GM12878 (cell line): ENCODE measurements at regions not wholly inside any gene's neighbourhood (a gene's known extent, or its start where the extent isn't known, plus 50 kb on each side); places are given as distances from the start of the nearest gene placed in this dataset.

ENCODE experiments used
- ATAC-seq: fragments of 200-7000 bp; cut with Tn5 transposase; 3 replicates; pipeline ENCODE4 v1.9.1; 2020; ENCODE audit warnings: mild to moderate bottlenecking, moderate library complexity
- BruUV-seq: library from RNA; stranded (reverse); fragments of 400-500 nt; replicated peaks from 2 replicates; lab custom pipeline; 2021; lab: Mats Ljungman, UMichigan
- CTCF ChIA-PET: fragments of 300-600 bp; sonication (Branson Sonifier 250); formaldehyde crosslinking; extraction: SDS; loops from one replicate; lab custom pipeline; 2021; ENCODE audit warnings: inconsistent platforms; lab: Yijun Ruan, JAX
- POLR2A ChIA-PET: fragments of 350-600 bp; formaldehyde crosslinking; extraction: SDS; loops from one replicate; lab custom pipeline; 2021; ENCODE audit warnings: inconsistent platforms; lab: Charles Lee
- RAD21 ChIA-PET: fragments of 300-600 bp; sonication (Branson Sonifier 250); formaldehyde crosslinking; loops from one replicate; lab custom pipeline; 2023; ENCODE audit warnings: antibody characterized with exemption; ENCODE audit not compliant: unreplicated experiment; lab: Charles Lee
- SMC1A ChIA-PET: fragments of 300-600 bp; sonication (Branson Sonifier 250); formaldehyde crosslinking; loops from one replicate; lab custom pipeline; 2023; ENCODE audit not compliant: unreplicated experiment, uncharacterized antibody; lab: Charles Lee
- DNase-seq: peaks from one replicate; pipeline ENCODE4 v3.0.0-alpha.2; 2011; ENCODE audit warnings: low read depth, low spot score
- FAIRE-seq: peaks from 3 replicates; lab custom pipeline; 2011; peaks lifted over from hg19 to GRCh38; lab: Jason Lieb, UNC
- H2AFZ ChIP-seq: 2 replicates; pipeline ENCODE4 v1.6.0; 2011; ENCODE audit warnings: low read depth, low read length, control low read depth; ENCODE audit not compliant: control insufficient read depth
- H3K27ac ChIP-seq: 2 replicates; pipeline ENCODE4 v1.5.1; 2011; ENCODE audit warnings: control low read depth; ENCODE audit not compliant: control insufficient read depth, insufficient read depth
- H3K27me3 ChIP-seq, 2 experiments: replicated peaks in 1 of 2; 2 replicates each; pipeline versions ENCODE4 v1.6.0 to v1.6.1; 2011; ENCODE audit warnings: low read length in 1 of 2; ENCODE audit not compliant: control insufficient read depth in 2 of 2, insufficient read depth in 2 of 2
- H3K36me3 ChIP-seq, 2 experiments: 2 replicates each; pipeline ENCODE4 v1.5.1; 2011; ENCODE audit warnings: low read length in 1 of 2; ENCODE audit not compliant: control insufficient read depth in 2 of 2, insufficient read depth in 2 of 2
- H3K4me1 ChIP-seq: 2 replicates; pipeline ENCODE4 v1.6.1; 2011; ENCODE audit warnings: mild to moderate bottlenecking, low read length, moderate library complexity, mixed read lengths; ENCODE audit not compliant: control insufficient read depth, insufficient read depth
- H3K4me2 ChIP-seq: 2 replicates; pipeline ENCODE4 v1.6.0; 2011; ENCODE audit warnings: control low read depth; ENCODE audit not compliant: control insufficient read depth, insufficient read depth
- H3K4me3 ChIP-seq: fragments of 200-600 bp; sonication (generic); 2 replicates; pipeline ENCODE4 v1.5.1; 2016
- H3K79me2 ChIP-seq: 2 replicates; pipeline ENCODE4 v1.6.0; 2011; ENCODE audit warnings: low read length; ENCODE audit not compliant: control insufficient read depth, insufficient read depth
- H3K9ac ChIP-seq: 2 replicates; pipeline ENCODE4 v1.8.0; 2011; ENCODE audit warnings: low read length, control low read depth, mixed read lengths; ENCODE audit not compliant: control insufficient read depth, insufficient read depth
- H3K9me3 ChIP-seq: replicated peaks from 3 replicates; pipeline ENCODE4 v1.5.1; 2011; ENCODE audit warnings: mild to moderate bottlenecking, low read length; ENCODE audit not compliant: control insufficient read depth, insufficient read depth
- H4K20me1 ChIP-seq: 2 replicates; pipeline ENCODE4 v1.6.0; 2011; ENCODE audit not compliant: control insufficient read depth, insufficient read depth
- ESRRA ChIP-seq: IDR thresholded peaks from 2 replicates; pipeline ENCODE4 v1.6.1; 2012; ENCODE audit warnings: mild to moderate bottlenecking, low read length, improper control_type of control experiment
- IRF3 ChIP-seq: fragments of 450-650 bp; IDR thresholded peaks from 2 replicates; pipeline ENCODE4 v1.6.1; 2014; ENCODE audit warnings: mild to moderate bottlenecking
- MYC ChIP-seq: IDR thresholded peaks from 2 replicates; pipeline ENCODE4 v1.6.1; 2011; ENCODE audit warnings: mild to moderate bottlenecking, low read length, moderate library complexity, inconsistent platforms; ENCODE audit not compliant: insufficient read depth, insufficient replicate concordance, insufficient read length, severe bottlenecking
- NFYB ChIP-seq: IDR thresholded peaks from 2 replicates; pipeline ENCODE4 v1.6.1; 2011; ENCODE audit warnings: low read depth, mild to moderate bottlenecking, low read length, improper control_type of control experiment, moderate library complexity; ENCODE audit not compliant: insufficient read depth
- NR2C1 ChIP-seq: fragments of 450-650 bp; IDR thresholded peaks from 2 replicates; pipeline ENCODE4 v1.6.1; 2017; ENCODE audit warnings: antibody characterized with exemption, mild to moderate bottlenecking, moderate library complexity
- PML ChIP-seq: IDR thresholded peaks from 2 replicates; pipeline ENCODE4 v1.6.1; 2012; ENCODE audit warnings: low read length, inconsistent platforms
- ZNF384 ChIP-seq: IDR thresholded peaks from 2 replicates; pipeline ENCODE4 v1.6.1; 2012; ENCODE audit warnings: low read depth, mild to moderate bottlenecking, low read length, improper control_type of control experiment, borderline replicate concordance
- WGBS: methylation state at CpG from one replicate; pipeline ENCODE4 v1.1.6; 2016; ENCODE audit warnings: low lambda C conversion rate; ENCODE audit not compliant: insufficient replicate concordance, insufficient coverage; ENCODE audit errors: missing lambda C conversion rate; 5-methylcytosine and 5-hydroxymethylcytosine counted together
- in situ Hi-C: fragments of 300-500 bp; cut with MboI; formaldehyde crosslinking; loops from 9 replicates; pipeline ENCODE4 v1.14.3; 2018; ENCODE audit warnings: mixed read lengths
- intact Hi-C: fragments of 100-400 bp; cut with micrococcal nuclease; formaldehyde crosslinking; loops from one replicate; pipeline ENCODE4 v1.14.2; 2022; ENCODE audit not compliant: unreplicated experiment
- TF ChIP-seq, protein P1 (sequence below): fragments of 450-650 bp; IDR thresholded peaks from 2 replicates; pipeline ENCODE4 v1.6.1; 2017; ENCODE audit warnings: mild to moderate bottlenecking, moderate library complexity
- TF ChIP-seq, protein P2 (sequence below): fragments of 450-650 bp; IDR thresholded peaks from 2 replicates; pipeline ENCODE4 v1.6.1; 2017; ENCODE audit warnings: mild to moderate bottlenecking, moderate library complexity

GRCh38 chr1:11374748-11375110 is 101.7 kb downstream of the UBIAD1 start:
- CTCF ChIA-PET, result interaction anchor here (1.3 kb wide), 1 partner anchor 55 kb away, joined by 6 read pairs; no protein-coding TSS in a partner anchor
- no peak for FAIRE-seq
- no TSS peak for BruUV-seq

More at GRCh38 chr1:11374748-11375110, 101.7 kb downstream of the UBIAD1 start:
- Histone ChIP-seq H3K27ac (no peak overlapping the region), H3K9me3 (no peaks in the 10 kb centered on the region; the same call in 2 of the 3 replicates), H3K9ac (no peak overlapping the region), H3K4me1 (no peaks in the 10 kb centered on the region; the same call in 1 of the 2 replicates), H3K4me2 (no peak overlapping the region), H3K36me3 (no peaks in the 10 kb centered on the region), H3K79me2 (no peaks in the 10 kb centered on the region), H4K20me1 (no peaks in the 10 kb centered on the region), H3K27me3 (no peaks in the 10 kb centered on the region), H3K4me3 (no peak overlapping the region), H2AFZ (no peak overlapping the region)
- WGBS, result 58% methylated on average over 5 of the region's 5 CpGs
- intact Hi-C loops (no loop called here), in situ Hi-C loops (no loop called here)
- ATAC-seq, result peak; percentile 18; the same call in 1 of the 3 replicates
- ChIA-PET SMC1A (no interaction called here), POLR2A (no interaction called here), RAD21 (no interaction called here)
- no peak for TF ChIP-seq IRF3
- TF ChIP-seq, protein P1, sequence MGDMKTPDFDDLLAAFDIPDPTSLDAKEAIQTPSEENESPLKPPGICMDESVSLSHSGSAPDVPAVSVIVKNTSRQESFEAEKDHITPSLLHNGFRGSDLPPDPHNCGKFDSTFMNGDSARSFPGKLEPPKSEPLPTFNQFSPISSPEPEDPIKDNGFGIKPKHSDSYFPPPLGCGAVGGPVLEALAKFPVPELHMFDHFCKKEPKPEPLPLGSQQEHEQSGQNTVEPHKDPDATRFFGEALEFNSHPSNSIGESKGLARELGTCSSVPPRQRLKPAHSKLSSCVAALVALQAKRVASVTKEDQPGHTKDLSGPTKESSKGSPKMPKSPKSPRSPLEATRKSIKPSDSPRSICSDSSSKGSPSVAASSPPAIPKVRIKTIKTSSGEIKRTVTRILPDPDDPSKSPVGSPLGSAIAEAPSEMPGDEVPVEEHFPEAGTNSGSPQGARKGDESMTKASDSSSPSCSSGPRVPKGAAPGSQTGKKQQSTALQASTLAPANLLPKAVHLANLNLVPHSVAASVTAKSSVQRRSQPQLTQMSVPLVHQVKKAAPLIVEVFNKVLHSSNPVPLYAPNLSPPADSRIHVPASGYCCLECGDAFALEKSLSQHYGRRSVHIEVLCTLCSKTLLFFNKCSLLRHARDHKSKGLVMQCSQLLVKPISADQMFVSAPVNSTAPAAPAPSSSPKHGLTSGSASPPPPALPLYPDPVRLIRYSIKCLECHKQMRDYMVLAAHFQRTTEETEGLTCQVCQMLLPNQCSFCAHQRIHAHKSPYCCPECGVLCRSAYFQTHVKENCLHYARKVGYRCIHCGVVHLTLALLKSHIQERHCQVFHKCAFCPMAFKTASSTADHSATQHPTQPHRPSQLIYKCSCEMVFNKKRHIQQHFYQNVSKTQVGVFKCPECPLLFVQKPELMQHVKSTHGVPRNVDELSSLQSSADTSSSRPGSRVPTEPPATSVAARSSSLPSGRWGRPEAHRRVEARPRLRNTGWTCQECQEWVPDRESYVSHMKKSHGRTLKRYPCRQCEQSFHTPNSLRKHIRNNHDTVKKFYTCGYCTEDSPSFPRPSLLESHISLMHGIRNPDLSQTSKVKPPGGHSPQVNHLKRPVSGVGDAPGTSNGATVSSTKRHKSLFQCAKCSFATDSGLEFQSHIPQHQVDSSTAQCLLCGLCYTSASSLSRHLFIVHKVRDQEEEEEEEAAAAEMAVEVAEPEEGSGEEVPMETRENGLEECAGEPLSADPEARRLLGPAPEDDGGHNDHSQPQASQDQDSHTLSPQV, result no peak
- no peak for TF ChIP-seq ESRRA
- TF ChIP-seq PML, result no peak
- no peak for TF ChIP-seq ZNF384
- no peak for TF ChIP-seq NFYB
- TF ChIP-seq, protein P2, sequence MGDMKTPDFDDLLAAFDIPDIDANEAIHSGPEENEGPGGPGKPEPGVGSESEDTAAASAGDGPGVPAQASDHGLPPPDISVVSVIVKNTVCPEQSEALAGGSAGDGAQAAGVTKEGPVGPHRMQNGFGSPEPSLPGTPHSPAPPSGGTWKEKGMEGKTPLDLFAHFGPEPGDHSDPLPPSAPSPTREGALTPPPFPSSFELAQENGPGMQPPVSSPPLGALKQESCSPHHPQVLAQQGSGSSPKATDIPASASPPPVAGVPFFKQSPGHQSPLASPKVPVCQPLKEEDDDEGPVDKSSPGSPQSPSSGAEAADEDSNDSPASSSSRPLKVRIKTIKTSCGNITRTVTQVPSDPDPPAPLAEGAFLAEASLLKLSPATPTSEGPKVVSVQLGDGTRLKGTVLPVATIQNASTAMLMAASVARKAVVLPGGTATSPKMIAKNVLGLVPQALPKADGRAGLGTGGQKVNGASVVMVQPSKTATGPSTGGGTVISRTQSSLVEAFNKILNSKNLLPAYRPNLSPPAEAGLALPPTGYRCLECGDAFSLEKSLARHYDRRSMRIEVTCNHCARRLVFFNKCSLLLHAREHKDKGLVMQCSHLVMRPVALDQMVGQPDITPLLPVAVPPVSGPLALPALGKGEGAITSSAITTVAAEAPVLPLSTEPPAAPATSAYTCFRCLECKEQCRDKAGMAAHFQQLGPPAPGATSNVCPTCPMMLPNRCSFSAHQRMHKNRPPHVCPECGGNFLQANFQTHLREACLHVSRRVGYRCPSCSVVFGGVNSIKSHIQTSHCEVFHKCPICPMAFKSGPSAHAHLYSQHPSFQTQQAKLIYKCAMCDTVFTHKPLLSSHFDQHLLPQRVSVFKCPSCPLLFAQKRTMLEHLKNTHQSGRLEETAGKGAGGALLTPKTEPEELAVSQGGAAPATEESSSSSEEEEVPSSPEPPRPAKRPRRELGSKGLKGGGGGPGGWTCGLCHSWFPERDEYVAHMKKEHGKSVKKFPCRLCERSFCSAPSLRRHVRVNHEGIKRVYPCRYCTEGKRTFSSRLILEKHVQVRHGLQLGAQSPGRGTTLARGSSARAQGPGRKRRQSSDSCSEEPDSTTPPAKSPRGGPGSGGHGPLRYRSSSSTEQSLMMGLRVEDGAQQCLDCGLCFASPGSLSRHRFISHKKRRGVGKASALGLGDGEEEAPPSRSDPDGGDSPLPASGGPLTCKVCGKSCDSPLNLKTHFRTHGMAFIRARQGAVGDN, result no peak
- TF ChIP-seq NR2C1, result no peak
- TF ChIP-seq MYC, result no peak
- no peak for DNase-seq
